Skin of body (tissue), 1 donor: ENCODE measurements at regions not wholly inside any gene's neighbourhood (a gene's known extent, or its start where the extent isn't known, plus 50 kb on each side); places are given as distances from the start of the nearest gene placed in this dataset. TPM values are rescaled to one million over a fixed set of nuclear protein-coding genes. Genes with fewer than 3 reads are reported as not detected.

Source experiments
- small RNA-seq: library from RNA; depleted of rRNA; stranded (forward); fragments of <200 nt; gene quantifications from one replicate; pipeline ENCODE3, GENCODE V24; 2014; ENCODE audit warnings: low replicate concordance

Small RNAs in the stretch of these regions (small RNA-seq; reads per million reads assigned to genes)
- gene AC009969.1 (not detected), gene AC079150.2 (not detected)
